Spleen (tissue), 11 donors: ENCODE measurements at regions not wholly inside any gene's neighbourhood (a gene's known extent, or its start where the extent isn't known, plus 50 kb on each side); places are given as distances from the start of the nearest gene placed in this dataset.

Source experiments
- DNase-seq: peaks from one replicate; pipeline ENCODE4 v3.0.0-alpha.2; 2020
- H3K27ac ChIP-seq, 8 donors: fragments of 200-600 bp; sonication (generic) in 7 of 8; 1 replicate in 4 of 8; 2 replicates in 4 of 8; pipeline versions ENCODE4 v1.5.0 to v1.8.0; 2016 to 2021; ENCODE audit warnings: inconsistent platforms in 4 of 8, mild to moderate bottlenecking in 4 of 8, moderate library complexity in 1 of 8
- H3K27me3 ChIP-seq, 7 donors: fragments of 200-600 bp; sonication (generic) in 6 of 7; replicated peaks in 1 of 7; 1 replicate in 4 of 7; 2 replicates in 3 of 7; pipeline versions ENCODE4 v1.5.0 to v1.8.0; 2016 to 2021; ENCODE audit warnings: inconsistent platforms in 3 of 7, mild to moderate bottlenecking in 1 of 7
- H3K36me3 ChIP-seq, 6 donors: fragments of 200-600 bp; sonication (generic) in 5 of 6; 1 replicate in 4 of 6; 2 replicates in 2 of 6; pipeline versions ENCODE4 v1.5.0 to v1.8.0; 2016 to 2021; ENCODE audit warnings: inconsistent platforms in 2 of 6
- H3K4me1 ChIP-seq, 6 donors: fragments of 200-600 bp; sonication (generic) in 5 of 6; 1 replicate in 3 of 6; 2 replicates in 3 of 6; pipeline versions ENCODE4 v1.5.0 to v1.8.0; 2016 to 2021; ENCODE audit warnings: inconsistent platforms in 3 of 6
- H3K4me3 ChIP-seq, 8 donors: fragments of 200-600 bp; sonication (generic) in 7 of 8; 1 replicate in 4 of 8; 2 replicates in 4 of 8; pipeline versions ENCODE4 v1.5.0 to v1.8.0; 2016 to 2021; ENCODE audit warnings: inconsistent platforms in 4 of 8, mild to moderate bottlenecking in 4 of 8, moderate library complexity in 2 of 8
- H3K9me3 ChIP-seq, 8 donors: fragments of 200-600 bp; sonication (generic) in 7 of 8; 1 replicate in 4 of 8; 2 replicates in 4 of 8; pipeline versions ENCODE4 v1.5.0 to v1.8.0; 2016 to 2021; ENCODE audit warnings: inconsistent platforms in 4 of 8
- POLR2A ChIP-seq, 3 donors: fragments of 450-650 bp; IDR thresholded peaks; one replicate each; pipeline ENCODE4 v1.5.1; 2017; ENCODE audit warnings: antibody characterized with exemption in 3 of 3, mild to moderate bottlenecking in 1 of 3
- POLR2AphosphoS5 ChIP-seq, 3 donors: sonication (generic); formaldehyde crosslinking; IDR thresholded peaks; one replicate each; pipeline ENCODE4 v1.5.1; 2017; ENCODE audit warnings: antibody characterized with exemption in 3 of 3
- WGBS, 5 donors: extraction: QIAGEN DNeasy Blood & Tissue Kit in 3 of 5; methylation state at CpG; one replicate each; pipeline versions ENCODE4 v1.1.5 to v1.1.7; 2013 to 2018; 5-methylcytosine and 5-hydroxymethylcytosine counted together
- intact Hi-C: fragments of 100-400 bp; cut with DNase I; formaldehyde crosslinking; loops from one replicate; pipeline ENCODE4 v1.15.0; 2023; ENCODE audit warnings: low total_unique reads
- TF ChIP-seq, protein P1 (sequence below), 11 experiments: fragments of 200-600 bp in 7 of 11; fragments of 450-650 bp in 4 of 11; sonication (generic) in 4 of 11; IDR thresholded peaks in 8 of 11; conservative IDR thresholded peaks in 3 of 11; 1 replicate in 7 of 11; 2 replicates in 4 of 11; pipeline versions ENCODE4 v1.4.0 to v1.8.0; 2016 to 2021; ENCODE audit warnings: antibody characterized with exemption in 11 of 11, inconsistent platforms in 4 of 11, mild to moderate bottlenecking in 1 of 11
- donor health status: healthy with polysubstance abuse.
- donor health status: DM: no; HTN: no; CAD: no; lungs with moderate emphysema.
- donor health status: DM: no; HTN: no; CAD: no.
- donor health status: Bipolar disorder and iron deficiency.
- donor health status: healthy.
- donor health status: DM: no; HTN: no; CAD: no.
- donor health status: DM: yes; HTN: yes; CAD: no.

DNA sequence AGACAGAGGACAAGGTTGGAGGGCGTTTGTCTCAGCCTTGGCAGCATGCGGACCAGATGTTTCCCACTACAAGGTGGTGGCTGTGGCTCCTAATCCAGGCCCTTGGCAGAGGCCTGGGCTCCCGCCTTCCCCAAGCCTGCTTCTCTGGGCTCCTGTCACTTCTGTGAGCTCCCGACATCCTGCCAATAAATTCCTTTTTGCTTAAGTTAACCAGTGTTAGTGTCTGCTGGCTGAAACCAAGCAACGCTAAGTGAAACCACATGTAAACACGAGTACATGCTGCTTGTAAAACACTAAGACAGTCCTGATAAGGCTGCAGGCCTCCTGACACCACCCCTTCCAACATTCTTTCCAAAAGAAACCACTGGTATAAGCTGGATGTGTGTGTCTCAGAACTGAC is 263.6 kb upstream of the ZMIZ1 start:
- intact Hi-C loops, result no loop called here
- H3K27me3 ChIP-seq, result no peaks in the 10 kb centered on the region
- no peak for TF ChIP-seq POLR2A (IDR thresholded peaks at IDR 0.05)
- peaks cover 0 to 46% (median 12%) of the 10 kb centered on the region in 6 donors for H3K4me1 ChIP-seq
- no peaks in the 10 kb centered on the region for H3K9me3 ChIP-seq
- no peaks in the 10 kb centered on the region for H3K36me3 ChIP-seq
- H3K4me3 ChIP-seq, result no peak overlapping the region
- peak overlapping the region in 4 of 8 donors; percentile 1 to 43 (median 18) for H3K27ac ChIP-seq
- WGBS, 5 donors, result 58 to 68% (median 66%) methylated on average over 6 of the region's 6 CpGs
- DNase-seq, result no peak

GRCh38 chr10:78806681-78807221 is 262.0 kb upstream of the ZMIZ1 start:
- H3K27ac ChIP-seq, result peak overlapping the region in 3 of 8 donors; percentile 22 to 49 (median 31)
- no peaks in the 10 kb centered on the region for H3K9me3 ChIP-seq
- H3K4me3 ChIP-seq, result no peak overlapping the region
- intact Hi-C loops, result no loop called here
- no peaks in the 10 kb centered on the region for H3K36me3 ChIP-seq
- no peak for DNase-seq
- no peaks in the 10 kb centered on the region for H3K27me3 ChIP-seq
- peaks cover 0 to 46% (median 12%) of the 10 kb centered on the region in 6 donors for H3K4me1 ChIP-seq
- TF ChIP-seq POLR2AphosphoS5 (IDR thresholded peaks at IDR 0.05) (no peak), POLR2A (IDR thresholded peaks at IDR 0.05) (no peak)
- TF ChIP-seq, protein P1, sequence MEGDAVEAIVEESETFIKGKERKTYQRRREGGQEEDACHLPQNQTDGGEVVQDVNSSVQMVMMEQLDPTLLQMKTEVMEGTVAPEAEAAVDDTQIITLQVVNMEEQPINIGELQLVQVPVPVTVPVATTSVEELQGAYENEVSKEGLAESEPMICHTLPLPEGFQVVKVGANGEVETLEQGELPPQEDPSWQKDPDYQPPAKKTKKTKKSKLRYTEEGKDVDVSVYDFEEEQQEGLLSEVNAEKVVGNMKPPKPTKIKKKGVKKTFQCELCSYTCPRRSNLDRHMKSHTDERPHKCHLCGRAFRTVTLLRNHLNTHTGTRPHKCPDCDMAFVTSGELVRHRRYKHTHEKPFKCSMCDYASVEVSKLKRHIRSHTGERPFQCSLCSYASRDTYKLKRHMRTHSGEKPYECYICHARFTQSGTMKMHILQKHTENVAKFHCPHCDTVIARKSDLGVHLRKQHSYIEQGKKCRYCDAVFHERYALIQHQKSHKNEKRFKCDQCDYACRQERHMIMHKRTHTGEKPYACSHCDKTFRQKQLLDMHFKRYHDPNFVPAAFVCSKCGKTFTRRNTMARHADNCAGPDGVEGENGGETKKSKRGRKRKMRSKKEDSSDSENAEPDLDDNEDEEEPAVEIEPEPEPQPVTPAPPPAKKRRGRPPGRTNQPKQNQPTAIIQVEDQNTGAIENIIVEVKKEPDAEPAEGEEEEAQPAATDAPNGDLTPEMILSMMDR (IDR thresholded peaks at IDR 0.05 in 8 of 11, conservative IDR thresholded peaks at IDR 0.05 in 3 of 11), result no peak
- 51 to 82% (median 65%) methylated on average over 2 of the region's 2 CpGs for WGBS, 5 donors

- H3K9me3 ChIP-seq, result no peaks in the 10 kb centered on the region
- peak overlapping the region in 4 of 8 donors; percentile 14 to 49 (median 26) for H3K27ac ChIP-seq
- DNase-seq, result no peak
- peaks cover 0 to 40% (median 7%) of the 10 kb centered on the region in 6 donors for H3K4me1 ChIP-seq
- no peaks in the 10 kb centered on the region for H3K27me3 ChIP-seq
- intact Hi-C loops, result no loop called here
- no peak overlapping the region for H3K4me3 ChIP-seq
- no peaks in the 10 kb centered on the region for H3K36me3 ChIP-seq
- WGBS, 5 donors, result 72 to 82% (median 76%) methylated on average over 12 of the region's 12 CpGs
- TF ChIP-seq POLR2AphosphoS5 (IDR thresholded peaks at IDR 0.05) (no peak), POLR2A (IDR thresholded peaks at IDR 0.05) (no peak)
- TF ChIP-seq, protein P1 (IDR thresholded peaks at IDR 0.05 in 8 of 11, conservative IDR thresholded peaks at IDR 0.05 in 3 of 11), result no peak
Observed at GRCh38 chr10:78807504-78808203, 261.1 kb upstream of the ZMIZ1 start.

GRCh38 chr10:78808286-78808685 is 260.5 kb upstream of the ZMIZ1 start:
- H3K4me1 ChIP-seq, result peaks cover 0 to 34% (median 5%) of the 10 kb centered on the region in 6 donors
- WGBS, 5 donors, result 81 to 93% (median 91%) methylated on average over 8 of the region's 8 CpGs
- H3K27ac ChIP-seq, result no peak overlapping the region
- intact Hi-C loops, result no loop called here
- no peak overlapping the region for H3K4me3 ChIP-seq
- H3K9me3 ChIP-seq, result no peaks in the 10 kb centered on the region
- no peaks in the 10 kb centered on the region for H3K27me3 ChIP-seq
- TF ChIP-seq, protein P1 (IDR thresholded peaks at IDR 0.05 in 8 of 11, conservative IDR thresholded peaks at IDR 0.05 in 3 of 11), result no peak
- TF ChIP-seq POLR2A (IDR thresholded peaks at IDR 0.05), result no peak
- no peak for TF ChIP-seq POLR2AphosphoS5 (IDR thresholded peaks at IDR 0.05)
- no peaks in the 10 kb centered on the region for H3K36me3 ChIP-seq
- DNase-seq, result no peak
